Panc1 (cell line): ENCODE measurements at regions not wholly inside any gene's neighbourhood (a gene's known extent, or its start where the extent isn't known, plus 50 kb on each side); places are given as distances from the start of the nearest gene placed in this dataset.

Experiments
- ATAC-seq: fragments of 200-7000 bp; cut with Tn5 transposase; 2 replicates; pipeline ENCODE4 v1.9.1; 2020; ENCODE audit warnings: mild to moderate bottlenecking, moderate library complexity
- BruUV-seq: library from RNA; stranded (reverse); fragments of 400-500 nt; replicated peaks from 2 replicates; lab custom pipeline; 2021; lab: Mats Ljungman, UMichigan
- CTCF ChIA-PET: fragments of 300-600 bp; sonication (Branson Sonifier 250); formaldehyde crosslinking; loops from one replicate; lab custom pipeline; 2022; ENCODE audit warnings: antibody characterized with exemption; lab: Charles Lee
- POLR2A ChIA-PET: fragments of 300-600 bp; sonication (Branson Sonifier 250); formaldehyde crosslinking; loops from one replicate; lab custom pipeline; 2022; ENCODE audit warnings: antibody characterized with exemption; lab: Charles Lee
- DNase-seq: peaks from one replicate; pipeline ENCODE4 v3.0.0-alpha.2; 2010; ENCODE audit warnings: low read depth, low spot score
- H3K27ac ChIP-seq: 2 replicates; pipeline ENCODE4 v1.5.1; 2011; ENCODE audit warnings: mild to moderate bottlenecking, low read length, inconsistent platforms
- H3K27me3 ChIP-seq: fragments of 200-500 bp; sonication (Bioruptor generic); 2 replicates; pipeline ENCODE4 v1.6.0; 2014; ENCODE audit warnings: low read length, inconsistent platforms; ENCODE audit not compliant: control insufficient read depth, insufficient read depth
- H3K36me3 ChIP-seq: fragments of 200-500 bp; sonication (Bioruptor generic); 2 replicates; pipeline ENCODE4 v1.5.1; 2014; ENCODE audit warnings: inconsistent platforms, mild to moderate bottlenecking, low read length, moderate library complexity; ENCODE audit not compliant: control insufficient read depth, insufficient read depth
- H3K4me1 ChIP-seq: 2 replicates; pipeline ENCODE4 v1.5.1; 2011; ENCODE audit warnings: inconsistent platforms, mild to moderate bottlenecking, low read length, moderate library complexity; ENCODE audit not compliant: control insufficient read depth, insufficient read depth
- H3K4me3 ChIP-seq, 2 experiments: 2 replicates each; pipeline ENCODE4 v1.5.1; 2011 to 2012; ENCODE audit warnings: low read depth in 2 of 2, low read length in 2 of 2, mild to moderate bottlenecking in 2 of 2, inconsistent platforms in 1 of 2, moderate library complexity in 1 of 2
- H3K9me3 ChIP-seq: fragments of 200-500 bp; sonication (Bioruptor generic); 2 replicates; pipeline ENCODE4 v1.5.1; 2014; ENCODE audit warnings: low read depth, mild to moderate bottlenecking, inconsistent platforms, low read length, moderate library complexity; ENCODE audit not compliant: control insufficient read depth, insufficient read depth
- CTCF ChIP-seq: fragments of 450-650 bp; IDR thresholded peaks from 2 replicates; pipeline ENCODE4 v1.5.1; 2017; ENCODE audit warnings: mild to moderate bottlenecking
- POLR2AphosphoS5 ChIP-seq: IDR thresholded peaks from 2 replicates; pipeline ENCODE4 v1.6.1; 2012; ENCODE audit warnings: mild to moderate bottlenecking, low read depth, low read length, moderate library complexity
- REST ChIP-seq, 2 experiments: IDR thresholded peaks; 2 replicates each; pipeline ENCODE4 v1.6.1; 2011 to 2012; ENCODE audit warnings: low read depth in 2 of 2, control low read depth in 1 of 2, low read length in 1 of 2, mild to moderate bottlenecking in 1 of 2, moderate library complexity in 1 of 2; ENCODE audit not compliant: insufficient read depth in 1 of 2
- SIN3A ChIP-seq: IDR thresholded peaks from 2 replicates; pipeline ENCODE4 v1.6.1; 2012; ENCODE audit warnings: low read depth, mild to moderate bottlenecking, low read length, moderate library complexity, borderline replicate concordance; ENCODE audit not compliant: insufficient read depth
- TCF7L2 ChIP-seq: IDR thresholded peaks from 2 replicates; pipeline ENCODE4 v1.6.1; 2011; ENCODE audit warnings: mild to moderate bottlenecking, low read depth, low read length, inconsistent platforms
- in situ Hi-C: cut with HindIII; loops from 2 replicates; pipeline ENCODE4 v1.10.0; 2016; ENCODE audit warnings: low sequenced_read_pairs, low pct_unique_long_range_greater_than_20kb
- intact Hi-C: fragments of 100-400 bp; cut with micrococcal nuclease; formaldehyde crosslinking; loops from one replicate; pipeline ENCODE4 v1.10.0; 2022; ENCODE audit not compliant: unreplicated experiment

GRCh38 chr12:25796523-25797000 lies 161.9 kb upstream of the RASSF8 start:
- ATAC-seq (no peak), DNase-seq (no peak)
- intact Hi-C loops = no loop called here
- Histone ChIP-seq H3K36me3 (no peaks in the 10 kb centered on the region), H3K4me3 (no peak overlapping the region), H3K4me1 (no peaks in the 10 kb centered on the region), H3K27ac (no peak overlapping the region), H3K27me3 (no peaks in the 10 kb centered on the region; the same call in 1 of the 2 replicates), H3K9me3 (no peaks in the 10 kb centered on the region)
- no peak for TF ChIP-seq CTCF
- no peak for TF ChIP-seq REST (IDR thresholded peaks at IDR 0.05; ENCODE audit: insufficient read depth in 1 of 2, low read depth in 2 of 2, low read length in 1 of 2)
- TF ChIP-seq SIN3A = no peak
- no peak for TF ChIP-seq TCF7L2
- TF ChIP-seq POLR2AphosphoS5 = no peak
- CTCF ChIA-PET = no interaction called here
- POLR2A ChIA-PET = no interaction called here
- in situ Hi-C loops = no loop called here
- no TSS peak for BruUV-seq

- POLR2A ChIA-PET = no interaction called here
- in situ Hi-C loops = no loop called here
- Histone ChIP-seq H3K4me3 (no peak overlapping the region), H3K27ac (no peak overlapping the region), H3K9me3 (no peaks in the 10 kb centered on the region), H3K36me3 (no peaks in the 10 kb centered on the region), H3K4me1 (no peaks in the 10 kb centered on the region), H3K27me3 (no peaks in the 10 kb centered on the region; the same call in 1 of the 2 replicates)
- intact Hi-C loops = no loop called here
- ATAC-seq (no peak), DNase-seq (no peak)
- CTCF ChIA-PET = no interaction called here
- no peak for TF ChIP-seq SIN3A
- no peak for TF ChIP-seq TCF7L2
- TF ChIP-seq CTCF = no peak
- no peak for TF ChIP-seq REST (IDR thresholded peaks at IDR 0.05; ENCODE audit: insufficient read depth in 1 of 2, low read depth in 2 of 2, low read length in 1 of 2)
- no peak for TF ChIP-seq POLR2AphosphoS5
- BruUV-seq = no TSS peak
Observed at GRCh38 chr12:25797386-25797785, 161.1 kb upstream of the RASSF8 start.
